HCT116 (cell line): ENCODE measurements at regions not wholly inside any gene's neighbourhood (a gene's known extent, or its start where the extent isn't known, plus 50 kb on each side); places are given as distances from the start of the nearest gene placed in this dataset.

Experiments used
- ATAC-seq: fragments of 200-7000 bp; cut with Tn5 transposase; 2 replicates; pipeline ENCODE4 v1.9.1; 2020; ENCODE audit warnings: mild to moderate bottlenecking, moderate library complexity
- BruUV-seq: library from RNA; stranded (reverse); fragments of 400-500 nt; replicated peaks from 2 replicates; lab custom pipeline; 2021; lab: Mats Ljungman, UMichigan
- CTCF ChIA-PET: fragments of 300-600 bp; sonication (Branson Sonifier 250); formaldehyde crosslinking; loops from one replicate; lab custom pipeline; 2021; ENCODE audit warnings: antibody characterized with exemption; lab: Charles Lee
- POLR2A ChIA-PET: fragments of 300-600, 350-600 bp; sonication (Branson Sonifier 250); formaldehyde crosslinking; loops from one replicate; lab custom pipeline; 2021; ENCODE audit warnings: antibody characterized with exemption; lab: Charles Lee
- RAD21 ChIA-PET, 2 experiments: fragments of 300-600 bp; sonication (Branson Sonifier 250); formaldehyde crosslinking; loops; one replicate each; lab custom pipeline; 2023; ENCODE audit warnings: low total read pairs in 2 of 2; ENCODE audit not compliant: uncharacterized antibody in 2 of 2, unreplicated experiment in 2 of 2, low non-redundant PET in 1 of 2; lab: Charles Lee
- DNase-seq: peaks from one replicate; pipeline ENCODE4 v3.0.0-alpha.2; 2010; ENCODE audit warnings: low read depth, low spot score
- H2AFZ ChIP-seq: fragments of 200-600 bp; shearing (Covaris generic), sonication (generic); 2 replicates; pipeline ENCODE4 v1.6.1; 2017; ENCODE audit warnings: low read depth, mixed run types, mixed read lengths, antibody characterized with exemption, low read length; ENCODE audit not compliant: poor library complexity, severe bottlenecking
- H3K27ac ChIP-seq: 2 replicates; pipeline ENCODE4 v1.5.1; 2012; ENCODE audit warnings: low read depth, low read length
- H3K27me3 ChIP-seq: fragments of 200-600 bp; sonication (generic); 2 replicates; pipeline ENCODE4 v1.6.1; 2016; ENCODE audit warnings: mixed run types, low read length, mixed read lengths; ENCODE audit not compliant: insufficient read depth
- H3K36me3 ChIP-seq, 2 experiments: fragments of 200-500 bp in 1 of 2; fragments of 200-600 bp in 1 of 2; sonication (Bioruptor generic) in 1 of 2; sonication (generic) in 1 of 2; 2 replicates each; pipeline versions ENCODE4 v1.5.1 to v1.6.1; 2014 to 2016; ENCODE audit warnings: low read length in 2 of 2, inconsistent platforms in 1 of 2, mixed read lengths in 1 of 2, mixed run types in 1 of 2; ENCODE audit not compliant: insufficient read depth in 2 of 2, control insufficient read depth in 1 of 2
- H3K4me1 ChIP-seq, 2 experiments: fragments of 200-600 bp in 1 of 2; sonication (generic) in 1 of 2; 2 replicates each; pipeline versions ENCODE4 v1.5.1 to v1.6.1; 2012 to 2017; ENCODE audit warnings: low read length in 2 of 2, inconsistent platforms in 1 of 2, mild to moderate bottlenecking in 1 of 2, mixed read lengths in 1 of 2, mixed run types in 1 of 2, moderate library complexity in 1 of 2; ENCODE audit not compliant: insufficient read depth in 2 of 2, control insufficient read depth in 1 of 2
- H3K4me2 ChIP-seq: fragments of 200-600 bp; sonication (generic); 2 replicates; pipeline ENCODE4 v1.6.1; 2017; ENCODE audit warnings: mixed run types, low read length, mixed read lengths
- H3K4me3 ChIP-seq, 2 experiments: fragments of 200-600 bp in 1 of 2; sonication (generic) in 1 of 2; replicated peaks in 1 of 2; 2 replicates each; pipeline ENCODE4 v1.5.1; 2011 to 2016; ENCODE audit warnings: low read length in 2 of 2, control low read depth in 1 of 2, low read depth in 1 of 2, mild to moderate bottlenecking in 1 of 2, mixed read lengths in 1 of 2, mixed run types in 1 of 2
- H3K79me2 ChIP-seq: fragments of 200-600 bp; sonication (generic); 2 replicates; pipeline ENCODE4 v1.6.1; 2017; ENCODE audit warnings: mild to moderate bottlenecking, mixed run types, low read length, moderate library complexity, mixed read lengths; ENCODE audit not compliant: insufficient read depth
- H3K9ac ChIP-seq: fragments of 200-600 bp; sonication (generic); 2 replicates; pipeline ENCODE4 v1.6.1; 2016; ENCODE audit warnings: low read length, mixed read lengths
- H3K9me2 ChIP-seq: fragments of 200-600 bp; sonication (generic), shearing (Covaris generic); 2 replicates; pipeline ENCODE4 v1.6.1; 2017; ENCODE audit warnings: mixed run types, mild to moderate bottlenecking, moderate library complexity; ENCODE audit not compliant: insufficient read depth
- H3K9me3 ChIP-seq, 2 experiments: fragments of 200-500 bp in 1 of 2; fragments of 200-600 bp in 1 of 2; sonication (Bioruptor generic) in 1 of 2; sonication (generic) in 1 of 2; 2 replicates each; pipeline ENCODE4 v1.6.1; 2014 to 2017; ENCODE audit warnings: low read length in 2 of 2, mixed read lengths in 2 of 2, inconsistent platforms in 1 of 2, low read depth in 1 of 2, mild to moderate bottlenecking in 1 of 2, mixed run types in 1 of 2, moderate library complexity in 1 of 2; ENCODE audit not compliant: control insufficient read depth in 1 of 2, insufficient read depth in 1 of 2
- H4K20me1 ChIP-seq: fragments of 200-600 bp; sonication (generic), shearing (Covaris generic); 2 replicates; pipeline ENCODE4 v1.6.1; 2017; ENCODE audit warnings: mixed run types, mild to moderate bottlenecking, moderate library complexity; ENCODE audit not compliant: insufficient read depth
- CEBPB ChIP-seq: IDR thresholded peaks from 2 replicates; pipeline ENCODE4 v1.6.1; 2012; ENCODE audit warnings: low read depth
- EZH2 ChIP-seq: fragments of 200-600 bp; sonication (generic); IDR thresholded peaks from 2 replicates; pipeline ENCODE4 v1.6.1; 2017; ENCODE audit warnings: antibody characterized with exemption, mixed run types
- FOSL1 ChIP-seq: IDR thresholded peaks from 2 replicates; pipeline ENCODE4 v1.6.1; 2012; ENCODE audit warnings: low read depth
- JUND ChIP-seq: IDR thresholded peaks from 2 replicates; pipeline ENCODE4 v1.6.1; 2012
- MAX ChIP-seq: IDR thresholded peaks from 2 replicates; pipeline ENCODE4 v1.6.1; 2012
- POLR2A ChIP-seq: IDR thresholded peaks from 2 replicates; pipeline ENCODE4 v1.7.0; 2011; ENCODE audit warnings: borderline replicate concordance; ENCODE audit not compliant: insufficient read depth, insufficient read length; ENCODE audit errors: extremely low read depth
- RAD21 ChIP-seq: IDR thresholded peaks from 2 replicates; pipeline ENCODE4 v1.6.1; 2012; ENCODE audit warnings: low read depth, mild to moderate bottlenecking
- SP1 ChIP-seq: IDR thresholded peaks from 2 replicates; pipeline ENCODE4 v1.6.1; 2012; ENCODE audit warnings: low read depth
- TCF7L2 ChIP-seq: IDR thresholded peaks from 2 replicates; pipeline ENCODE4 v1.7.0; 2011; ENCODE audit warnings: borderline replicate concordance, inconsistent platforms; ENCODE audit not compliant: insufficient read depth, insufficient read length; ENCODE audit errors: extremely low read depth
- YY1 ChIP-seq: IDR thresholded peaks from 2 replicates; pipeline ENCODE4 v1.6.1; 2011; ENCODE audit warnings: low read length, low read depth, moderate library complexity, mild to moderate bottlenecking; ENCODE audit not compliant: insufficient replicate concordance; ENCODE audit errors: extremely low read depth
- ZFX ChIP-seq: fragments of 450-650 bp; IDR thresholded peaks from 2 replicates; pipeline ENCODE4 v1.6.1; 2017
- ZNF274 ChIP-seq: fragments of 200-500 bp; sonication (Bioruptor generic); IDR thresholded peaks from 2 replicates; pipeline ENCODE4 v1.6.1; 2014; ENCODE audit warnings: mild to moderate bottlenecking, low read depth, low read length, inconsistent platforms
- intact Hi-C: fragments of 100-400 bp; cut with micrococcal nuclease; formaldehyde crosslinking; loops from 2 replicates; pipeline ENCODE4 v1.10.0; 2022
- TF ChIP-seq, protein P1 (sequence below): IDR thresholded peaks from 2 replicates; pipeline ENCODE4 v1.6.1; 2011; ENCODE audit warnings: mild to moderate bottlenecking, low read length, moderate library complexity; ENCODE audit not compliant: insufficient replicate concordance; ENCODE audit errors: extremely low read depth
- TF ChIP-seq, protein P2 (sequence below), 3 experiments: fragments of 200-600 bp in 1 of 3; sonication (generic) in 1 of 3; IDR thresholded peaks in 2 of 3; conservative IDR thresholded peaks in 1 of 3; 2 replicates each; pipeline ENCODE4 v1.5.1; 2012 to 2017; ENCODE audit warnings: low read depth in 2 of 3, low read length in 2 of 3, antibody characterized with exemption in 1 of 3, borderline replicate concordance in 1 of 3, control low read depth in 1 of 3, mild to moderate bottlenecking in 1 of 3, mixed read lengths in 1 of 3, mixed run types in 1 of 3, moderate library complexity in 1 of 3; ENCODE audit not compliant: insufficient read depth in 1 of 3

DNA sequence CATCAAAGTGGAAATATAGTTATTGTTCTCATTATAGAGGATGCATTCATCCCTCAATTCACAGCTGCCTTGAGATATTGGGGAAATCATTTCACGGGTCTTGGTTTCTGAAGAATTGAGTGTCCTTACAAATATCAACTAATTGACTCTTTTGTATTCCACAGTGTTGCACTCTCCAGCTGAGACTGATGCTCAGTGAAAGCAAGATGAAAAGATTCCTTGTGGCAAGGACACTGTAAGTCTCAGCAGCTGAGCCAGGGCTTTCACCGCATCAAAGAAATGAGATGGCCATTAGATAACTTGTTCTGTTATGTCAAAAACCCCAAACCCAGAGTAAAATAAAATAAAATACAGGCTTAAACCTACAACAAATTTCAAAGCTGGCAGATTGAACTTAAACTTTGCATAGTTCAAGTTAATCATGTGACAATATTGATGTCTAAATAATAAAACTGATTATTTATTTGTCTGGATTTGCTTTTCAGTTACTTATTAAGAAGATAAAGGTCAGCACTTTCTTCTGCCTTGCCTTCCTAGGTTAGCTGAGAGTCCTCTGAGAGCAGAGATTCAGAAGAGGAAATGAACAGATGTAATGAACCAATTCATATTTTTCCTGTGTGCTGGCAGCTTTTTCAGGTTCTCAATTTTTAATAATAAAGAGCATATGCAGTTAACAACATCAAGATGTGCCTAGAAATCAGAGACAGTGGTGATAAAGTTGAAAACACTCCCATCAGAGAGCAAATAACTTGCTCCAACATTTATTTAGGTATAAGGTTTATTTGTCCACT, 82.4 kb upstream of the SMLR1 start:
- no TSS peak for BruUV-seq

GRCh38 chr6:130748041-130748440, 79.2 kb upstream of the SMLR1 start:
- peaks cover 3 to 7% of the 10 kb centered on the region in 2 experiments; a peak in 1 of 4 replicates for H3K9me3 ChIP-seq
- intact Hi-C loops = no loop called here
- ATAC-seq = no peak
- no peak overlapping the region for H3K27ac ChIP-seq
- no peaks in the 10 kb centered on the region for H3K36me3 ChIP-seq
- H3K4me2 ChIP-seq = no peak overlapping the region
- H3K27me3 ChIP-seq = no peaks in the 10 kb centered on the region
- no peaks in the 10 kb centered on the region for H3K79me2 ChIP-seq
- H3K4me1 ChIP-seq = no peaks in the 10 kb centered on the region
- no peaks in the 10 kb centered on the region for H3K9me2 ChIP-seq
- BruUV-seq = no TSS peak
- CTCF ChIA-PET = no interaction called here
- H3K9ac ChIP-seq = no peak overlapping the region
- no peaks in the 10 kb centered on the region for H4K20me1 ChIP-seq
- no peak for DNase-seq
- H3K4me3 ChIP-seq = no peak overlapping the region
- H2AFZ ChIP-seq = no peak overlapping the region
- RAD21 ChIA-PET = no interaction called here
- POLR2A ChIA-PET = no interaction called here
- TF ChIP-seq JUND (no peak), RAD21 (no peak), MAX (no peak), YY1 (no peak), FOSL1 (no peak), SP1 (no peak), CEBPB (no peak), EZH2 (no peak), ZNF274 (no peak)
- TF ChIP-seq, protein P1, sequence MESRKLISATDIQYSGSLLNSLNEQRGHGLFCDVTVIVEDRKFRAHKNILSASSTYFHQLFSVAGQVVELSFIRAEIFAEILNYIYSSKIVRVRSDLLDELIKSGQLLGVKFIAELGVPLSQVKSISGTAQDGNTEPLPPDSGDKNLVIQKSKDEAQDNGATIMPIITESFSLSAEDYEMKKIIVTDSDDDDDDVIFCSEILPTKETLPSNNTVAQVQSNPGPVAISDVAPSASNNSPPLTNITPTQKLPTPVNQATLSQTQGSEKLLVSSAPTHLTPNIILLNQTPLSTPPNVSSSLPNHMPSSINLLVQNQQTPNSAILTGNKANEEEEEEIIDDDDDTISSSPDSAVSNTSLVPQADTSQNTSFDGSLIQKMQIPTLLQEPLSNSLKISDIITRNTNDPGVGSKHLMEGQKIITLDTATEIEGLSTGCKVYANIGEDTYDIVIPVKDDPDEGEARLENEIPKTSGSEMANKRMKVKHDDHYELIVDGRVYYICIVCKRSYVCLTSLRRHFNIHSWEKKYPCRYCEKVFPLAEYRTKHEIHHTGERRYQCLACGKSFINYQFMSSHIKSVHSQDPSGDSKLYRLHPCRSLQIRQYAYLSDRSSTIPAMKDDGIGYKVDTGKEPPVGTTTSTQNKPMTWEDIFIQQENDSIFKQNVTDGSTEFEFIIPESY = no peak
- TF ChIP-seq, protein P2, sequence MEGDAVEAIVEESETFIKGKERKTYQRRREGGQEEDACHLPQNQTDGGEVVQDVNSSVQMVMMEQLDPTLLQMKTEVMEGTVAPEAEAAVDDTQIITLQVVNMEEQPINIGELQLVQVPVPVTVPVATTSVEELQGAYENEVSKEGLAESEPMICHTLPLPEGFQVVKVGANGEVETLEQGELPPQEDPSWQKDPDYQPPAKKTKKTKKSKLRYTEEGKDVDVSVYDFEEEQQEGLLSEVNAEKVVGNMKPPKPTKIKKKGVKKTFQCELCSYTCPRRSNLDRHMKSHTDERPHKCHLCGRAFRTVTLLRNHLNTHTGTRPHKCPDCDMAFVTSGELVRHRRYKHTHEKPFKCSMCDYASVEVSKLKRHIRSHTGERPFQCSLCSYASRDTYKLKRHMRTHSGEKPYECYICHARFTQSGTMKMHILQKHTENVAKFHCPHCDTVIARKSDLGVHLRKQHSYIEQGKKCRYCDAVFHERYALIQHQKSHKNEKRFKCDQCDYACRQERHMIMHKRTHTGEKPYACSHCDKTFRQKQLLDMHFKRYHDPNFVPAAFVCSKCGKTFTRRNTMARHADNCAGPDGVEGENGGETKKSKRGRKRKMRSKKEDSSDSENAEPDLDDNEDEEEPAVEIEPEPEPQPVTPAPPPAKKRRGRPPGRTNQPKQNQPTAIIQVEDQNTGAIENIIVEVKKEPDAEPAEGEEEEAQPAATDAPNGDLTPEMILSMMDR (IDR thresholded peaks at IDR 0.05 in 2 of 3, conservative IDR thresholded peaks at IDR 0.05 in 1 of 3; ENCODE audit: borderline replicate concordance in 1 of 3, insufficient read depth in 1 of 3, low read depth in 2 of 3, low read length in 2 of 3) = no peak

More for the DNA sequence above, 82.4 kb upstream of the SMLR1 start:
- no peaks in the 10 kb centered on the region for H3K36me3 ChIP-seq
- RAD21 ChIA-PET = no interaction called here
- DNase-seq = no peak
- POLR2A ChIA-PET = no interaction called here
- no peak overlapping the region for H3K9ac ChIP-seq
- no peaks in the 10 kb centered on the region for H3K27me3 ChIP-seq
- H3K4me3 ChIP-seq = no peak overlapping the region
- TF ChIP-seq MAX (no peak), TCF7L2 (no peak), FOSL1 (no peak), SP1 (no peak), ZFX (no peak), RAD21 (no peak), POLR2A (no peak), EZH2 (no peak)
- TF ChIP-seq, all 23 proteins: peak for 0
- H3K4me1 ChIP-seq = no peaks in the 10 kb centered on the region
- intact Hi-C loops = no loop called here
- H3K27ac ChIP-seq = no peak overlapping the region
- no peaks in the 10 kb centered on the region for H4K20me1 ChIP-seq
- H3K79me2 ChIP-seq = no peaks in the 10 kb centered on the region
- H3K9me2 ChIP-seq = no peaks in the 10 kb centered on the region
- CTCF ChIA-PET = no interaction called here
- ATAC-seq = no peak
- peaks cover under 1 to 6% of the 10 kb centered on the region in 2 experiments; a peak in 1 of 4 replicates for H3K9me3 ChIP-seq
- no peak overlapping the region for H2AFZ ChIP-seq
- H3K4me2 ChIP-seq = no peak overlapping the region
